Peyer's patch (tissue), 4 donors: ENCODE measurements at regions not wholly inside any gene's neighbourhood (a gene's known extent, or its start where the extent isn't known, plus 50 kb on each side); places are given as distances from the start of the nearest gene placed in this dataset.

Experiments
- CTCF ChIP-seq, 6 experiments: fragments of 450-650 bp in 4 of 6; fragments of 200-600 bp in 2 of 6; sonication (generic) in 1 of 6; IDR thresholded peaks; one replicate each; pipeline ENCODE4 v1.5.1; 2017 to 2019; ENCODE audit warnings: antibody characterized with exemption in 6 of 6, mild to moderate bottlenecking in 3 of 6, moderate library complexity in 1 of 6
- POLR2A ChIP-seq, 2 donors: fragments of 450-650 bp; IDR thresholded peaks; one replicate each; pipeline ENCODE4 v1.5.1; 2017; ENCODE audit warnings: antibody characterized with exemption in 2 of 2, mild to moderate bottlenecking in 2 of 2, moderate library complexity in 2 of 2

GRCh38 chr10:84822931-84823630 lies 494.7 kb downstream of the CCSER2 start:
- no peak for TF ChIP-seq CTCF (IDR thresholded peaks at IDR 0.05)
- TF ChIP-seq POLR2A (IDR thresholded peaks at IDR 0.05): no peak
